Transverse colon (tissue), 4 donors: ENCODE measurements at regions not wholly inside any gene's neighbourhood (a gene's known extent, or its start where the extent isn't known, plus 50 kb on each side); places are given as distances from the start of the nearest gene placed in this dataset.

ENCODE experiments used
- CTCF ChIP-seq, 5 experiments: fragments of 200-600 bp in 3 of 5; fragments of 450-650 bp in 2 of 5; sonication (generic) in 3 of 5; IDR thresholded peaks; 1 replicate in 2 of 5; 2 replicates in 3 of 5; pipeline ENCODE4 v1.5.1; 2016 to 2017; ENCODE audit warnings: antibody characterized with exemption in 5 of 5, inconsistent platforms in 3 of 5, mild to moderate bottlenecking in 2 of 5, moderate library complexity in 1 of 5
- POLR2A ChIP-seq: fragments of 450-650 bp; IDR thresholded peaks from one replicate; pipeline ENCODE4 v1.6.1; 2016; ENCODE audit warnings: antibody characterized with exemption, mild to moderate bottlenecking, moderate library complexity
- POLR2AphosphoS5 ChIP-seq, 3 donors: sonication (generic); formaldehyde crosslinking; IDR thresholded peaks; one replicate each; pipeline ENCODE4 v1.6.1; 2016; ENCODE audit warnings: antibody characterized with exemption in 3 of 3

GRCh38 chr5:118681655-118682054 is 306.7 kb downstream of the DTWD2 start:
- no peak for TF ChIP-seq CTCF (IDR thresholded peaks at IDR 0.05)
- TF ChIP-seq POLR2AphosphoS5 (IDR thresholded peaks at IDR 0.05), result no peak
- TF ChIP-seq POLR2A, result no peak
